ENCODE measurements at regions not wholly inside any gene's neighbourhood (a gene's known extent, or its start where the extent isn't known, plus 50 kb on each side); places are given as distances from the start of the nearest gene placed in this dataset.

- no peaks in the 10 kb centered on the region for H3F3A ChIP-seq (ENCODE audit: insufficient read depth, low read length)
- TF ChIP-seq CTCF (IDR thresholded peaks at IDR 0.05; ENCODE audit: low read length) (no peak), EZH2 (IDR thresholded peaks at IDR 0.05; ENCODE audit: borderline replicate concordance, low read length) (no peak)
- no peaks in the 10 kb centered on the region for H3K27me3 ChIP-seq (ENCODE audit: insufficient read depth, low read length)
- no peak overlapping the region for H3K4me2 ChIP-seq (ENCODE audit: low read length)
- H3K4me3 ChIP-seq (ENCODE audit: low read depth, low read length, poor library complexity, severe bottlenecking) = no peak overlapping the region
- H3K4me1 ChIP-seq (ENCODE audit: insufficient read depth, low read length, severe bottlenecking) = no peaks in the 10 kb centered on the region
- no peaks in the 10 kb centered on the region for H3K9me2 ChIP-seq (ENCODE audit: low read depth, low read length)
- H2AFZ ChIP-seq (ENCODE audit: low read length) = no peak overlapping the region
- no peaks in the 10 kb centered on the region for H3K36me3 ChIP-seq (ENCODE audit: insufficient read depth, low read length)
- H3K9ac ChIP-seq (ENCODE audit: low read length) = no peak overlapping the region
- H3K79me2 ChIP-seq (ENCODE audit: insufficient read depth, low read length) = no peaks in the 10 kb centered on the region
- no peak overlapping the region for H3K27ac ChIP-seq (ENCODE audit: low read depth, low read length, poor library complexity, severe bottlenecking)
- no peaks in the 10 kb centered on the region; the same call in 1 of the 2 replicates for H4K20me1 ChIP-seq (ENCODE audit: insufficient read depth, low read length)
- no peaks in the 10 kb centered on the region for H3K9me3 ChIP-seq (ENCODE audit: low read length)
Measured at GRCh38 chr17:70608957-70609356, 439.6 kb downstream of the KCNJ2 start.

DNA sequence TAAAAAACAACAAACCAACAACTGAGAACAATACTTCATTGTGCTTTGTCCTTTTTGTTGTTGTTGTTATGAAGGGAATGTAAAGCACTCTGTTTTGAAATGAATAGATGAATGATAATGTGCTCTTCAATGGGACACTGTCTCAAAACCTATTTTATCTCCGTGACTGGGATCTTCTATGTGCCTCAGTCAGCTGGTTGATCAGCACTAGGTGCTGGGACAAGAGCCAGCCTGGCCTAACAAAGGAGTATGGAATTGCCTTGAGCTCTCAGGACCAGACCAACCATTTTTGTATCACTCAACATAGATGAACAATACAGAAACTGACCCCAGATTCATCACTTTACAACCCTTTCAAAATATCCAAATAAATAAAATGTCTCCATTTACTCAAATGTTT, 440.2 kb downstream of the KCNJ2 start:
- Histone ChIP-seq H3K27me3 (ENCODE audit: insufficient read depth, low read length) (no peaks in the 10 kb centered on the region), H3K79me2 (ENCODE audit: insufficient read depth, low read length) (no peaks in the 10 kb centered on the region), H3K4me1 (ENCODE audit: insufficient read depth, low read length, severe bottlenecking) (no peaks in the 10 kb centered on the region), H4K20me1 (ENCODE audit: insufficient read depth, low read length) (no peaks in the 10 kb centered on the region; the same call in 1 of the 2 replicates), H3K9me3 (ENCODE audit: low read length) (no peaks in the 10 kb centered on the region), H3K4me2 (ENCODE audit: low read length) (no peak overlapping the region), H3K9me2 (ENCODE audit: low read depth, low read length) (no peaks in the 10 kb centered on the region), H2AFZ (ENCODE audit: low read length) (no peak overlapping the region), H3K9ac (ENCODE audit: low read length) (no peak overlapping the region), H3K27ac (ENCODE audit: low read depth, low read length, poor library complexity, severe bottlenecking) (no peak overlapping the region), H3F3A (ENCODE audit: insufficient read depth, low read length) (no peaks in the 10 kb centered on the region), H3K4me3 (ENCODE audit: low read depth, low read length, poor library complexity, severe bottlenecking) (no peak overlapping the region), H3K36me3 (ENCODE audit: insufficient read depth, low read length) (no peaks in the 10 kb centered on the region)
- TF ChIP-seq CTCF (IDR thresholded peaks at IDR 0.05; ENCODE audit: low read length) (no peak), EZH2 (IDR thresholded peaks at IDR 0.05; ENCODE audit: borderline replicate concordance, low read length) (no peak)

DNA sequence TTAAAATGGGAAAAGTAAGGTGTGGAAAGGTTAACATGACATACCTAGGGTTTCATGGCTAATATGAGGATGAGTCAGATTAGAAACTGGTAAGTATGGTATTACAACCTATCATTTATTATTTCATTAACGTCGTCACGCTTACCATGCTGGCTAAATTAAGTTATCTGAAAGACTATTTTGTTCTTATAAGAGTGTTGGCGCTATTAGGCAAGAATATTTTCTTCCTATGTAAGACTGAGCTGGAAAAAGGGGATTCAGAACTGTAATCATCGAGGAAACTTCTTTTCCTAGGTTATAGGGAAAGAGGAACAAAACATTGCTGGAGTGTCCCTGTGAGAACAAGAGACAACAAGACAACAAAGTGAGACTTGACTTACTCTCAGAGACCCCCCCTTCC, 440.8 kb downstream of the KCNJ2 start:
- Histone ChIP-seq H3K4me2 (ENCODE audit: low read length) (no peak overlapping the region), H3K9me2 (ENCODE audit: low read depth, low read length) (no peaks in the 10 kb centered on the region), H3K4me1 (ENCODE audit: insufficient read depth, low read length, severe bottlenecking) (no peaks in the 10 kb centered on the region), H3K4me3 (ENCODE audit: low read depth, low read length, poor library complexity, severe bottlenecking) (no peak overlapping the region), H3K27ac (ENCODE audit: low read depth, low read length, poor library complexity, severe bottlenecking) (no peak overlapping the region), H3K9me3 (ENCODE audit: low read length) (no peaks in the 10 kb centered on the region), H3K9ac (ENCODE audit: low read length) (no peak overlapping the region), H3K27me3 (ENCODE audit: insufficient read depth, low read length) (no peaks in the 10 kb centered on the region), H3F3A (ENCODE audit: insufficient read depth, low read length) (no peaks in the 10 kb centered on the region), H3K79me2 (ENCODE audit: insufficient read depth, low read length) (no peaks in the 10 kb centered on the region), H4K20me1 (ENCODE audit: insufficient read depth, low read length) (no peaks in the 10 kb centered on the region), H2AFZ (ENCODE audit: low read length) (no peak overlapping the region), H3K36me3 (ENCODE audit: insufficient read depth, low read length) (no peaks in the 10 kb centered on the region)
- TF ChIP-seq EZH2 (IDR thresholded peaks at IDR 0.05; ENCODE audit: borderline replicate concordance, low read length) = no peak
- TF ChIP-seq CTCF (IDR thresholded peaks at IDR 0.05; ENCODE audit: low read length) = no peak

All from OCI-LY1 (cell line).